ENCODE measurements at regions not wholly inside any gene's neighbourhood (a gene's known extent, or its start where the extent isn't known, plus 50 kb on each side); places are given as distances from the start of the nearest gene placed in this dataset.

GRCh38 chr11:31895926-31896325 is 84.8 kb upstream of the PAX6 start:
- FAIRE-seq (no peak), DNase-seq (ENCODE audit: low read depth in 1 of 2, low spot score in 2 of 2) (no peak)
- Histone ChIP-seq H3K9ac (replicated peaks in 1 of 4; ENCODE audit: extremely low read depth in 1 of 4, low read depth in 3 of 4, low read length in 3 of 4) (no peak overlapping the region), H2BK15ac (ENCODE audit: low read length) (no peak overlapping the region), H2AFZ (ENCODE audit: low read length) (no peak overlapping the region), H3K79me2 (ENCODE audit: control insufficient read depth in 1 of 2, insufficient read depth in 2 of 2, low read length in 2 of 2) (no peaks in the 10 kb centered on the region), H3K18ac (ENCODE audit: extremely low read depth, low read length) (no peak overlapping the region), H2BK120ac (replicated peaks; ENCODE audit: low read depth, low read length) (no peak overlapping the region), H3K27ac (ENCODE audit: low read depth, low read length) (no peak overlapping the region), H4K20me1 (replicated peaks in 1 of 2; ENCODE audit: control insufficient read depth in 1 of 2, insufficient read depth in 2 of 2, low read length in 2 of 2) (no peaks in the 10 kb centered on the region), H3K4me1 (replicated peaks in 1 of 4; ENCODE audit: control insufficient read depth in 3 of 4, insufficient read depth in 4 of 4, low read length in 3 of 4) (no peaks in the 10 kb centered on the region; a peak in 1 of 7 replicates), H2BK5ac (ENCODE audit: low read depth, low read length) (no peak overlapping the region), H2BK12ac (ENCODE audit: low read depth, low read length) (no peak overlapping the region), H3K56ac (replicated peaks; ENCODE audit: insufficient read length, low read depth, low read length) (no peak overlapping the region), H3K27me3 (replicated peaks in 1 of 4; ENCODE audit: control insufficient read depth in 3 of 4, extremely low read depth in 1 of 4, insufficient read depth in 3 of 4, low read length in 3 of 4) (no peaks in the 10 kb centered on the region), H3K23ac (ENCODE audit: insufficient read length) (no peak overlapping the region), H3K79me1 (ENCODE audit: low read depth, low read length) (no peaks in the 10 kb centered on the region), H3K36me3 (ENCODE audit: control insufficient read depth in 2 of 4, insufficient read depth in 4 of 4, low read length in 3 of 4) (no peaks in the 10 kb centered on the region), H3K23me2 (ENCODE audit: low read depth, low read length) (no peaks in the 10 kb centered on the region), H2BK20ac (ENCODE audit: low read length) (no peak overlapping the region), H4K91ac (replicated peaks; ENCODE audit: insufficient read length, low read length) (no peak overlapping the region), H3K4ac (replicated peaks; ENCODE audit: insufficient read length, low read depth, low read length) (no peak overlapping the region), H2AK5ac (ENCODE audit: low read depth, low read length) (no peak overlapping the region), H3K14ac (ENCODE audit: insufficient read length) (no peak overlapping the region), H3K9me3 (ENCODE audit: insufficient read depth in 2 of 2, low read depth in 1 of 2, low read length in 1 of 2) (no peaks in the 10 kb centered on the region), H4K8ac (ENCODE audit: extremely low read depth, insufficient read depth, low read length) (no peak overlapping the region), H3K4me2 (ENCODE audit: insufficient read depth in 1 of 2, low read depth in 2 of 2, low read length in 2 of 2) (no peak overlapping the region), H4K5ac (ENCODE audit: insufficient read length, low read depth, low read length) (no peak overlapping the region), H3K4me3 (ENCODE audit: extremely low read depth in 1 of 4, insufficient read depth in 2 of 4, low read depth in 3 of 4, low read length in 4 of 4) (no peak overlapping the region)
- WGBS, 2 experiments (ENCODE audit: extremely low coverage in 1 of 2, insufficient coverage in 1 of 2, insufficient read length in 1 of 2, insufficient replicate concordance in 2 of 2, low coverage in 1 of 2, low lambda C conversion rate in 2 of 2, missing lambda C conversion rate in 1 of 2): 88% methylated on average over 1 of the region's 1 CpG; no CpG with 5 or more reads in 1 of the 2 experiments
- POLR2A ChIA-PET (ENCODE audit: partially characterized antibody): no interaction called here
- CTCF ChIA-PET (ENCODE audit: partially characterized antibody): interaction anchor here (1.0 to 2.0 kb wide), 5 partner anchors 9 to 111 kb away, joined by 3 to 6 read pairs (median 5); no protein-coding TSS in a partner anchor
- TF ChIP-seq RBBP5 (IDR thresholded peaks at IDR 0.05; ENCODE audit: borderline replicate concordance, low read depth, low read length) (no peak), HDAC6 (IDR thresholded peaks at IDR 0.05; ENCODE audit: low read depth, low read length) (no peak), KDM5A (IDR thresholded peaks at IDR 0.05; ENCODE audit: low read length) (no peak), TAF7 (optimal IDR thresholded peaks at IDR 0.05; ENCODE audit: borderline replicate concordance, low read depth, low read length) (no peak), SUZ12 (IDR thresholded peaks at IDR 0.05; ENCODE audit: low read length) (no peak), FOSL1 (IDR thresholded peaks at IDR 0.05; ENCODE audit: insufficient read depth, low read depth, low read length) (no peak), SP2 (IDR thresholded peaks at IDR 0.05; ENCODE audit: low read length) (no peak), SP1 (IDR thresholded peaks at IDR 0.05; ENCODE audit: low read depth, low read length) (no peak), BRCA1 (IDR thresholded peaks at IDR 0.05; ENCODE audit: low read depth, low read length) (no peak), EZH2 (IDR thresholded peaks at IDR 0.05; ENCODE audit: low read depth, low read length, severe bottlenecking) (no peak), CBX5 (IDR thresholded peaks at IDR 0.05; ENCODE audit: low read depth, low read length) (no peak), NANOG (IDR thresholded peaks at IDR 0.05; ENCODE audit: insufficient read depth, low read depth, low read length, poor library complexity, severe bottlenecking) (no peak), RXRA (IDR thresholded peaks at IDR 0.05; ENCODE audit: insufficient read depth, low read depth, low read length) (no peak), SIX5 (IDR thresholded peaks at IDR 0.05; ENCODE audit: low read depth, low read length) (no peak), GABPA (IDR thresholded peaks at IDR 0.05; ENCODE audit: borderline replicate concordance, insufficient read depth, low read length) (no peak)

Measured in H1 (cell line).